HG03039 (cell line): ENCODE measurements at regions not wholly inside any gene's neighbourhood (a gene's known extent, or its start where the extent isn't known, plus 50 kb on each side); places are given as distances from the start of the nearest gene placed in this dataset.

Experiments
- ATAC-seq: cut with Tn5 transposase; IDR thresholded peaks from one replicate; pipeline ENCODE4 v1.9.1; 2021; ENCODE audit warnings: mild to moderate bottlenecking, moderate library complexity; ENCODE audit not compliant: unreplicated experiment

GRCh38 chr11:91694331-91694730 is 530.3 kb upstream of the FAT3 start:
- ATAC-seq, result no peak

GRCh38 chr11:91691872-91692271 is 532.7 kb upstream of the FAT3 start:
- no peak for ATAC-seq

DNA sequence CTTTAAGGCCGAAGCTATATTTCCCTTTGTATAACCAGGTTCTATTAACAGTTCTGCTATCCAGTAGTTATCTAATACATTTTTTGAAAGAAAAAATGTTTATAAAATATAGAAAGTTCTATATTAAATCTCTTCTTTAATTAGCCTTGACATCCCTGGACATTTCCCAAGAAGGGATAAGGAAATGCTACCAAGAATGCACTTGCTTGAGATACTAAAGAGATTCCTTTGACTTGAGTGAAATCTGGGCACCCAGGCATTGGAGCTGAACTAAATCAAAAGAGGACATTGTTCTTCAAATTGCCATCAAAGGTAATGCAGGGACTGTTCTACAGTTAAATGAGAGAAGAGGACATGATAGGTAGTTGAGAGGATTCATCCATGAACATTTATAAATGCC is 535.9 kb upstream of the FAT3 start:
- ATAC-seq, result no peak

DNA sequence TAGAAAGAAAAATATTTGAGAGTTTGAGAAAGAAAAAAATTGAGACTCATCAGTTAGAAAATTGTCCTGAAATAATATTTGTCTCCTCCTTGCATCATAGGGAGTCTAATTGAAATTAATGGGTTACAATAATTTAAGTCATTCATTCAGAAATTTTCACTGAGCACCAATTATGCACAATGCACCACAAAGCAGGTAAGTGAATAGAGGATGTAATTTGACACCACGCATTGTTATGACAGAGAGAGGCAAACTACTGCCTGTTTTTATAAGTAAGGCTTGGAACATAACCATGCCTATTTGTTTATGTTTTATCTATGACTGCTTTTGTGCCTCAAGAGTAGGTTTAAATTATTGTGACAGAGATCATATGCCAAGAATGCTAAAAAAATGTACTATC is 537.9 kb upstream of the FAT3 start:
- no peak for ATAC-seq

GRCh38 chr11:91686281-91686680 is 538.3 kb upstream of the FAT3 start:
- no peak for ATAC-seq

DNA sequence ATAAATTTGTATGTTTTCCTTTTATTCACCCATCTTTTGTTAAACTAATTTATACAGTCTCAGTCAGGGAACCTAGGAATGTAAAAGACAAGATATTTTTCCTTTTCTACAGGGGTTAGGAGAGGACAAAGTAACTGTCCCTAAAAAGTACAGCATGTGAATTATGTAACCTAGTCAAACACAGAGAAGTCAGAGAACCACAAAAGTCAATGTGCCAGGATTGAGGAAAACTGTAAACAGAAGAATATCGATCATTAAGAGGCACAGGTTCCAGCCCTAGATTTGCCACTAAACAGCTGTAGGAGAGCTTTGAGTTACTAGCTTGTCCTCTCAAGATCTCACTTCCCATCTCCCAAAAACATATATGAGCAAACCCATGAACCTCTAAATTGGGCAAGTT is 550.9 kb upstream of the FAT3 start:
- ATAC-seq, result no peak

- ATAC-seq, result no peak
These were observed 560.1 kb upstream of the FAT3 start for GRCh38 chr11:91664521-91664920.

- ATAC-seq, result no peak
These were observed 564.6 kb upstream of the FAT3 start for GRCh38 chr11:91660036-91660435.

- ATAC-seq, result no peak
These were observed 569.9 kb upstream of the FAT3 start for GRCh38 chr11:91654686-91655085.

DNA sequence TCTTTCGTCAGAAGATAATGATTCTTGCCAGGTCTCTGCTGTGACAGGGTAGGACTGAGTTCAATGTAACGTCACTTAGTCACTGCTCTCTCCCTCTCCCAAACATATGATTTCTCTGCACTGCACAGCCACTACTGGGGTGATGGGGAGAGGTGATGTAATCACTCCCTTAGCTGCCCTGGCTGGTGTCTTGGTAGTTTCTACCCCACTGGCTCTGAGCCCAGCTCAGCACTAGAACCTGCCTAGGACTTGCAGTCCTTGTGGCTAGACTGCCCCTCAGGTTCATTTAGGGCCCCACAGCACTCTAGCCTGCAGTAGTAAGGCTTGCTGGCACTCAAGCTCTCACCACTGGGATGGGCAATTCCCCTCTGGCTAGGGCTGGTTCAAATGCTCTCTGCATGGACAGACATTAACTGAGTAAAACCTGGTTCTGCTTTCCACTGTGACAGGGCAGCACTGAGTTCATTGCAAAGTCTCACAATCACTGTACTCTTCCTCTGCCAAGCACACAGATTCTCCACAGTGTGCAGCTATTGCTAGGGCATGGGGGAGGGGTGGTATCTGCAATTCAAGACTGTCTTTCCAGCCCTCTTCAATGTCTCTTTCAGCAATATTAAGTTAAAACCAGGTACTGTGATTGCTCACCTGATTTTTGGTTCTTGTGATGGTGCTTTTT is 571.4 kb upstream of the FAT3 start:
- ATAC-seq, result no peak

DNA sequence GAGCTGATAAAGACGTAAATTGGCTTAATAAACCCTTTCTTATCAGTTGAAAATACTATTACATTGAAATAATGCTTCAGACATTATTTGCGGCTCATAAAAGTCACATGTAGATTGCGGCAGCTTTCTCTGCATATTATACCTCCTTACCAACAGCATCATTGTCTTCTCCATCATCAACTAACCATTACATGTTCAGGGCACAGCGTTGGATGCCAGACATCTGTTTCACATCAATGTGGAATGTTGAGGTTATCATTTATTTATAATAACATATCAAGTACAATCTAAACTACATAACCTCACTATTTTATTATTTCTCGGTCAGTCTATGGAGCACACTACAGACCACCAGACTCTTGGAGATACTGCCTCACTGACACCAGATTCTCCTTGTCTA is 573.8 kb upstream of the FAT3 start:
- ATAC-seq, result no peak

DNA sequence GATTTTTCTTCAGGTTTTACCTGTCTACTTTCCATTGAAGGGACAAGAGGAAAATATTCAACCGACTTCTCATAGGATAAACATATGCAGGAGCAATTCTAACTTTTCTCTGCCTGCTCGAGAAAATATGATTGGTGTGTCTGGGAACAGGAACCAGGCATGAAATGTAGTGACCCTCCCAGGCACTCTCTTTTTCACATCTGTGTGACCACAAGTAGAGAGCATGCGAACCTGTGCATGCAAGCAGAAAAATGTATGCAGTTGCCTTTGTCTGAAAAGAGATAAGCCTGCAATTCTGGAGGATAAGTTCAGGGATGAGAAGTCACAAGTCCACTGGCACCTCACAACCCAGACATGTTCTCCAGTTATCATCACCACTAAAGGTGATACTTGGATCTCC is 583.5 kb upstream of the FAT3 start:
- ATAC-seq, result no peak

- no peak for ATAC-seq
These were observed 585.3 kb upstream of the FAT3 start for GRCh38 chr11:91639359-91639758.

GRCh38 chr11:91630916-91631673 is 593.5 kb upstream of the FAT3 start:
- no peak for ATAC-seq

DNA sequence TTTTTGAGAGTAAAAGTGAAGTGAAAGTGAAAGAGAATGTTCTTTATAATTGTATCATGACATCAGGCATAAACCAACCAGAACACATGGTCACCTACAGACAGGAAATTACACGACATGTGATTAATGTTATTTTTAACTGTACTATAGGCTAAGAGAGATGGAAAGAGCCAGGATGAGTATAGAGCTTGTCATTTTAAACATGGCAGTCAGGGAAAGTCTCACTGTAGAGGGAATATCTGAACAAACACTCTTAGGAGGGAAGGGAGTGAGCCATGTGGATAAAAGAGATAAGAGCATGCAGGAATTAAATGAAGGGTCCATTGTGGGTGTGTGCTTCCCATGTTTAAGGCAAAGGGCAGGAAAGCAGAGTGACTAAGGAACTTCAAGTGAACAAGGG is 599.1 kb upstream of the FAT3 start:
- ATAC-seq, result no peak

GRCh38 chr11:91624021-91624420 is 600.6 kb upstream of the FAT3 start:
- ATAC-seq, result no peak

DNA sequence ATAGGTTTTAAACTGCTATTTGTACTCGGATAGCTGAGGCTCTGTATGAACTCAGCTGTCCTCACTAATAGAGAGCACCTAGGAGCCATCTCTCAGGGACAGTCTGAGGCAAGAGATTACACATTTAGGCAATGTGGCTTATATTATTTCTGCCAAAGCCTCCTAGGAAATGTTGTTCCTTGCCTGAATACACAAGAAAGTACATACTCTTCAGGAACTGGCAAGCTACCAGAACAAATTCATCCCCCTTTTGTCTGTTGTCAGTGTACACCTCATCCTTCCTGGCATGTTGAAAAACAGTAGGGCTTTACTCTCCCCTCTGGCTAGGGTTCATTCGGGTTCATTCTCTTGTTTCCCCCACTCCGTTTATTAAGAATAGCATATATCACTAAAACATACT is 615.9 kb upstream of the FAT3 start:
- ATAC-seq, result no peak

DNA sequence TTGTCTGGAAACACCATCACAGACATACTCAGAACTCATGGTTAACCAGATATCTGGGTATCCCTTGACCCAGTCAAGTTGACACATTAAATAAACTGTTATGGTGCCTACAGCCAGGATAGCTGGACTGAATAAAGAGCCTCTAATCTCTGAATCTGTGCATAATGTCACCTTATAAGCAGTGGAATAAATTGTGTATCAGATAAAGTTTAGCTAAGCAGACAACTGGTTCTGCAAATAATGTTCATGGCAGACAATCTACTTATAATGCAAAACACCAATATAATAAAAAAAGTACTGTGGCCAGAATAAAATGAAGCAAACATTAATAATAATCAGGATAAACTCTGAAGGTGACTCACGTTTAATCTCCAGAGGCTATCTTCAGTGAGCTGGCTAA is 628.5 kb upstream of the FAT3 start:
- no peak for ATAC-seq

DNA sequence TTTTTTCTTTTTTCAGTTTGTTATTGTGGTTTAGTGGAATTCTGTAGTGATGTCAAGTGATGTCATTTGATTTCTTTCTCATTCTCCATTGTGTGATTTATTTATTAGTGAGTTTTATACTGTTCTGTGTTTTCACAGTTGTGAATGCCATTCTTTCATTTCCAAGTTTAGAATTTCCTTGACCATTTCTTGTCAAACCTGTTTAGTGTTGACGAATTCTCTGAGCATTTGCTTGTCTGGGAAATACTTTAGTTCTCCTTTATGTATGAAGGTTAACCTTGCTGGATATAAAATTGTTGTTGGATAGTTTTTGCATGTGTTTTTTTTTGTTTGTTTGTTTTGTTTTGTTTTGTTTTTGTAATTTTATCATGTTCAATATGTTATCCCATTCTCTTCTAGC is 633.6 kb upstream of the FAT3 start:
- ATAC-seq, result no peak

DNA sequence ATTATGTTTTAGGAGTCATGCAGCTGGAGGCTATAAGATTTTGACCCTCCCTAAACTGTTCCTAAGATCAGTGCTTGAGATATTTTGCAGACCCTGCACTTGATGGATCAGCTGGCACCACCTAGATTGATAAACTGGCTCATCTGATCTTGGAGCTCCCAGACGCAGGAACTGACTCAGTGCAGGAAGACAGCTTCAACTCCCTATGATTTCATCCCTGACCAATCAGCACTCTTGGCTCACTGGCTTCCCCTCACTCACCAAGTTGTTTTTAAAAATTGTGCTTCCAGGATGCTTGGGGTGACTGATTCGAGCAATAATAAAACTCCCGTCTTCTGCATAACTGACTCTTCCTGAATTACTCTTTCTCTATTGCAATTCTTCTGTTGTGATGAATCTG is 637.5 kb upstream of the FAT3 start:
- ATAC-seq, result no peak

DNA sequence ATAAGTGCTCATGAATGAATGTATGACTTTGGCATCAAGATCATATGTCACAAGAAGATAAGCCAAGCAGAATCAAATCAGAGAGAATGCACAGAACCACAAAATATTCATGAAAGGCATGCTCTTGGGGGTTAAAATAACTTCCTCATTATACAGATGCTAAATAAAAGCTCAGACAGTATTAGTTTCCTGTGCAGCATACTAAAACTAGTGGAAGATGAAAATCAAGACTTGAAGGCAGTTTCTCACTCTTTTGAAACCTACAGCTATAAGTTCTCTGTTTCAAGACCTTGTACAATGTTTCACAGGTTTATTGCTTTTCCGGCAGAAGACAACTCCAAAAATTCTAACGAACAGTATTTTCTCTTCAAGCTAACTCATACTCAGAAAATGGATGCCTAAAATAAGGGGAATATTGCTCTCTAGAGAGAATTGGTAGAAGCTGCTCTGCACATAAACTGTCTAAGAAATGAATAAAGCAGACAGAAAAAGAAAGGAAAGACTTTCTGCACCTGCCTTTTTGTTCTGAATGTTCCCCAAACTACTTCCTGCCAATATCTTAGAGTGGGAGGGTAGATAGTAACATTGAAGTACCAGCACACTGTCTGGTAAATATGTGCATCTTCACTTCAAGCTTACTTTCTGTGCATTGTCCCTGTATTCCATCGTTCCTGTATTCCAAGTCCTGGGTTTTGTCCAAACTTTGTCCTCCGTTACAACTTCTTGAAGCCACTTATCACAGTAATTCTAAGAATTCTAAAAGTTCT is 639.4 kb upstream of the FAT3 start:
- ATAC-seq, result no peak

DNA sequence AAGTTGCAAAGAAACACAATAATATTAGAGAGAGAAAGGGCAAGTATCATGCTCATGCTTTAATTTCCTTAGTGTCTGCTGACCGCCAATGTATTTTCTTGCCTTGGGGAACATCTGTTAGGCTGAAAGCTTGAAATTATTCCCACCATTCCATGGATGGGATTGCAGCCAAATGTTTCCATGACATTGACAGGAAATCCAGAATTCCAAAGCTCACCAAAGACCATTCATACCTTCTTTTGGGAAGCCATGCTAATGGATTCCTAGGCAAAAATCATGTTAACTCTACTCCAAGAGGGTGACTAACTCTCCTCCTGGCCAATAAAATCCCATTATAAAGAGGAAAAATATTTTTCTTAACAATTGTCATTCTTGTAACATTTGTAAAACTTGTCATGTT is 661.4 kb upstream of the FAT3 start:
- no peak for ATAC-seq
